Activated CD4-positive, alpha-beta T cell treated with anti-CD3 and anti-CD28 coated beads, Interleukin-2, amount 50 U/mL, for 4 hours (primary cell): ENCODE measurements at regions not wholly inside any gene's neighbourhood (a gene's known extent, or its start where the extent isn't known, plus 50 kb on each side); places are given as distances from the start of the nearest gene placed in this dataset.
"Not testable (repeated sequence)": the region's sequence is repeated elsewhere in the genome, so short reads cannot be mapped to it uniquely, and the experiment has no call there.

Experiments used
- DNase-seq, 2 experiments: peaks; one replicate each; pipeline ENCODE4 v3.0.0-alpha.2; 2020

- no peak for DNase-seq
Measured at GRCh38 chr18:59848002-59848401, 51.8 kb upstream of the PMAIP1 start.

DNA sequence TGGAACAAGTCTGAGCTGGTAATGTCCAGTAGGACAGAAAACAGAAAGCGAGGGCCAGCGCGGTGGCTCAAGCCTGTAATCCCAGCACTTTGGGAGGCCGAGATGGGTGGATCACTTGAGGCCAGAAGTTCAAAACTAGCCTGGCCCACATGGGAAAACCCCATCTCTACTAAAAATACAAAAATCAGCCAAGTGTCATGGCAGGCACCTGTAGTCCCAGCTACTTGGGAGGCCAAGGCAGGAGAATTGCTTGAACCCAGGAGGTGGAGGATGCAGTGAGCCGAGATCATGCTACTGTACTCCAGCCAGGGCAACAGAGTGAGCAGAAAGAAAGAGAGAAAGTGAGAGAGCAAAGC lies 52.3 kb upstream of the PMAIP1 start:
- DNase-seq, result not testable (repeated sequence)

DNA sequence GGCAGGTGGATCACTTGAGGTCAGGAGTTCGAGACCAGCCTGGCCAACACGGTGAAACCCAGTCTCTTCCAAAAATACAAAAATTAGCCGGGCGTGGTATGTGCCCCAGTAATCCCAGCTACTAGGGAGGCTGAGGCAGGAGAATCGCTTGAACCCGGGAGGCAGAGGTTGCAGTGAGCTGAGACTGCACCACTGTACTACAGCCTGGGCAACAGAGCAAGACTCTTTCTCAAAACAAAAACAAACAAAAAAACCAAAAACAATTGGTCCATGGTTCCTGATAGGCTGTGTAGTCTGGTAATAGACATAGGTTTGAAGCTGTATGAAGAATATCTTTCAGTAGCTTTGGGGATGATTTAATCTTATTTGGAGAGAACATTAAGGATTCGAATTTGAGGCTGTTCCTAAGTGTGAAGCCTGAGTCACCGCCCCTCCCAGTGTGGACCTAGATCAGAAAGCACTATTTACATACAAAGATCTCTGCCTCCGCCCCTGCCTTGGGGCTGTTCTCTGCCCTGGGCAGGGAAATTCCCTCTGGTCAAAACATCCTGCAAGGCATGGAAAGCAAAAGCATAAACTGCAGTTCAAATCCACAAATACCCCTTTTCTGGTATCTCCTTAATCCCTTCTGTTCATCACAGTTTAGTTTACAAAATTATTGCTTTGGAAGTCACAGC lies 52.8 kb upstream of the PMAIP1 start:
- DNase-seq, result peak in 1 of 2 experiments; percentile 1

DNA sequence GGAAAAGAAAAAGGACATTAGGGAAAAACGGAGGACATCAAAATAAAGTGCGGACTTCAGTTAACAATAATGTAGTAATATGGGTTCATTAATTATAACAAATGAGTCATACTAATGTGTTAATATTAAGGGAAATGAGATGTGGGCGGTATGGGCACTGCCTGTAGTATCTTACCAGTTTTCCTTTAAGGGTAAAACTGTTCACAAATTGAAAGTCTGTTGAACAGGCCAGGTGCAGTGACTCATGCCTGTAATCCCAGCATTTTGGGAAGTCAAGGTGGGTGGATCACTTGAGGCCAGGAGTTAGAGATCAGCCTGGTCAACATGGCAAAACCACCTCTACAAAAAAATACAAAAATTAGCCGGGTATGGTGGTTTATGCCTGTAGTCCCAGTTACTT lies 56.8 kb upstream of the PMAIP1 start:
- DNase-seq, result no peak

DNA sequence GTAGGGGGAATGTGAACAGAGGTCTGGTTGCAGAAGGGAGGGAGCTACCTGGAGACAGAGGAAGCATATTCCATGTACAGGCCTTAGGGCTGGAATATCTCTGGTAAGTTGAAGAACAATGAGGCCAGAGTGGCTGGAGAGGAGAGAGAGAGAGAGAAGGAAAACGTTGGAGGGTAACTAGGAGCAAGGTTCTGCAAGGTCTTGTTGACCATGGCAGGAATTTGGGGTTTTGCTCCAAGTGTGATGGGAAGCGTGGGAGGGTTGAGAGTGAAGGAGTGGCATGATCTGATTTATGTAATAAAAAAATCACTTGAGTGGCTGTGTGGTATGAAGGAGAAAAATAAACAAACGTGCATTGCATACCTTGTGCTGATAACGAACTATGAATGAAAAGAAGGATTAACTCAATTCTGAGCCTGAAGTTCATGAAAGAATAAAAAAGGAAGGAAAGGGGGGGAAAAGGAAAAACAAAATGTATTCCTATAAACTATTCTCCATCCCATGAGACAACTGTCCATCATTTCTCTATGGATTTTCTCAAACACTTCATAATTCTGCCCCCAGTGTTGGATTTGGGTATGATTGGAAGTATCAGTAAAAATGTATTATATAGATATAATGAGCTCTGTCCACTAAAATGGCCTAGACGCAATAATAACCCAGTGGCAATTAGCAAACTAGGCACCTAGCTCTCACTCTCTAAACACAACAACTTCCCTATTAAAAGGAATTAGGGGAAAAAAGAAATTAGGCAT lies 59.7 kb upstream of the PMAIP1 start:
- DNase-seq, result no peak

DNA sequence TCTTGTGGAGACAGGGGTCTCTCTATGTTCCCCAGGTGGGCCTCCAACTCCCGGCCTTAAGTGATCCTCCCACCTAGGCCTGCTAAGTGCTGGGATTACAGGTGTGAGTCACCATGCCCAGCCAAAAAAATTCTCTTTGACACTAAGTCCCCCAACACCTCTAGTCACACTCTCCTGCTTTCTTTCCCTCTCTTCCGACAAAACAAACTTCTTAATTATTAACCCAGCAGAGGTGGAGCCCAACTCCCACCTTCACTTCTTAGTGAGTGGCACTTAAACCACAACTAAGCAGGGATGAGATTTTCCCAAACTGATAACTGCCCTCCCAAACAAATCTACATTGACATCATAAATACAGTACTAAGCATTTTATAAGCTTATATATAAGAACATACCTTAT lies 60.5 kb upstream of the PMAIP1 start:
- no peak for DNase-seq

DNA sequence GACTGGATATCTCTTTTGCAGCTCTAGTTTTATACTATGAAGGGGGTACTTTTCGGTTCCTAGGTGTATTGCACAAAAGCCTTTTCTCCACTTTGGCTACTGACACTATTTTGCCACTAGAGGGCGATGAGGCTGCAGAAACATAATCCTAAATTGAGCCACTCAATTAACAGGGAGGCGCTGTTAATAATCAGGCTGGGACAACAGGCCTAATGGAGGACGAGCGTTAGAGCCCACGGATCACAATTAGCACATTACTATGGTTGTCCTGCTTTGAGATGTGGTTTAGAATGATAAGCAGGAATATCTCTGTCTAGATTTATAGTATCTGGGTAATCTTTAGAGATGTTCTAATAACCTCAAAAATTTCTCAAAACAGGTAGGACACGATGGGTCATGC lies 62.2 kb upstream of the PMAIP1 start:
- peak; percentile 26 to 32 for DNase-seq

- DNase-seq, result no peak
Measured at GRCh38 chr18:59835605-59836379, 64.0 kb upstream of the PMAIP1 start.

GRCh38 chr18:59834267-59834666 lies 65.5 kb upstream of the PMAIP1 start:
- no peak for DNase-seq

- no peak for DNase-seq
Measured at GRCh38 chr18:59833785-59834184, 66.0 kb upstream of the PMAIP1 start.

DNA sequence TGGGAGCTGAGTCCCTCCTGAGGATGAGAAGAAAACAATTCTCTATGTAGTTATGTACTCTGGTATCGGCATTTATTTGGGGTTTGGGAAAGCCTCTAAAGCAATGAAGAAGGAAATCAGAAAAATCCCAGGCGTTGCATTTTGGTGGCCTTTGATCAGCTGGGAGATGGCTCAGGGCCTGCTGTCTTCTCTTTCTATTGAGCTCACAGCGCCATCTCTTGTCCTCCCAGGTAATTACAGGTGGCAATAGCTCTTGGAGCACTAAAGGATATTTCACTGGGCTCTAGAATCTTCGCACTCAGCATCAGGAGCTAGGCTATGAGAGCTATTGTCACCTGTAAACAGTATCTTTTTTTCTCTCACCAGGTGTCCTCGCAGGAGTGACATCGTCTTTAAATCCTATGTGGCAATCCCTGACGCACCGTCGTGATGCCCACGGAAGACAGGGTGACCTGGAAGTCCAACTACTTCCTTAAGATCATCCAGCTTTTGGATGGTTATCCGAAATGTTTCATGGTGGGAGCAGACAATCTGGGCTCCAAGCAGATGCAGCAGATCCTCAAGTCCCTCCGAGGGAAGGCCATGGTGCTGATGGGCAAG lies 76.1 kb upstream of the PMAIP1 start:
- peak in 1 of 2 experiments; percentile 4 for DNase-seq

GRCh38 chr18:59822612-59823550 lies 76.9 kb upstream of the PMAIP1 start:
- DNase-seq, result no peak

GRCh38 chr18:59821983-59822382 lies 77.8 kb upstream of the PMAIP1 start:
- DNase-seq, result no peak

DNA sequence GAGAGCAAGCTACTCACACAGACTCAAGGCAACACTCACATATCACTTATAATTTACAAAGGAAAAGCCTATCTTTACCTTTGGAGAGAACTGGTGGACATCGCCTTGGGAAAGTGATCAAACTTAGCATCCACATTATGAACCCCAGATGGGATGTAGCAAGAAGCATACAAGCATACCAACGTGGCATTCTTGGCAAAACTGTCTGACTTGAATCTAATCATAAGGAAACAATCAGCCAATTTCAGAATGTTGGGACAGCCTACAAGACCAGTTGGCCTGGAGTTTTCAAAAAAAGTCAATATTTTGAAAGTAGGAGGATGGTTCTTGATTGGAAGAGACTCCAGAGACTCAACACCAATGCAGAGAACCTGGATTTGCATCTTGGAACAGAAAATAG lies 79.1 kb upstream of the PMAIP1 start:
- DNase-seq, result no peak

DNA sequence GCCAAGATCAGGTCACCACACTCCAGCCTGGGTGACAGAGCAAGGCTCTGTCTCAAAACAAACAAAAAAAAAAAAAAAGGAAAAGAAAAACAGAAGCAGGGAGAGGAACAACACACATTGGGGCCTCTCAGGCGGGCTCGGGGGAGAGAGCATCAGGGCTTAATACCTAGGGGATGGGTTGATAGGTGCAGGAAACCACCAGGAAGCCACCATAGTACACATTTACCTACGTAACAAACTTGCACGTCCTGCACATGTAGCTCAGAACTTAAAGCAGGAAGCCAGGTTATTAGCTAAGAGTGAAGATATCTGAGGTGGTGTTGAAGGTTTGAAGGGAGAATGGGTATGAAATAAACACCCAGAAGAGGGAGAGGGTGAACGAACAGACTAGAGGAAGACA lies 81.0 kb upstream of the PMAIP1 start:
- DNase-seq, result no peak

- DNase-seq, result no peak
Measured at GRCh38 chr18:59814891-59815290, 84.9 kb upstream of the PMAIP1 start.

- DNase-seq, result no peak
Measured at GRCh38 chr18:59813942-59814341, 85.9 kb upstream of the PMAIP1 start.

- no peak for DNase-seq
Measured at GRCh38 chr18:59810735-59811520, 88.9 kb upstream of the PMAIP1 start.

- DNase-seq, result no peak
Measured at GRCh38 chr18:59810183-59810582, 89.6 kb upstream of the PMAIP1 start.

- no peak for DNase-seq
Measured at GRCh38 chr18:59802031-59802430, 97.8 kb upstream of the PMAIP1 start.

GRCh38 chr18:59801576-59801975 lies 98.2 kb upstream of the PMAIP1 start:
- no peak for DNase-seq

DNA sequence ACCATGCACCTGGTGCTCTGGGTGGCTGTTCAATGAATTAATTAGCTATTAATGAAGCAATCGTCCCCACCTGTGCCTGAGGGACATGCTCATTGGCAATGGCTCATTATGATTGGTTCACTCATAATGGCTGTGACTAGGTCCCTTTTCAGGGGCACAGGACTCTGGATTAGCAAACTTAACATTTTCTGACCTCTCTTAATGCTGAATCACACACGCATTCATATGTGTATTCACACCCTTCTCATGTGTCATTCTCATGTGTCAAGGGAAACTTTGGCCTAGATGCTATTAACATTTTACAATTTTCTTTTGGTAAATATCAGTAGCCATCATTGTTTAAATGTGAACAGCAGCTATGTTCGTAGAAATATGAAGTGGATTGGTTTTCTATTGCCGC lies 98.9 kb upstream of the PMAIP1 start:
- no peak for DNase-seq
